ENCODE measurements at regions not wholly inside any gene's neighbourhood (a gene's known extent, or its start where the extent isn't known, plus 50 kb on each side); places are given as distances from the start of the nearest gene placed in this dataset.

GRCh38 chrX:106401965-106402559 is 209.7 kb upstream of the RADX start:
- no peak for TF ChIP-seq ZFP41 (CRISPR knock-in tag; IDR thresholded peaks at IDR 0.05; ENCODE audit: borderline replicate concordance)
- no peak for TF ChIP-seq PRDM10 (CRISPR knock-in tag; IDR thresholded peaks at IDR 0.05; ENCODE audit: low read depth)
- no peak for TF ChIP-seq ZNF296 (CRISPR knock-in tag; conservative IDR thresholded peaks at IDR 0.05)
- TF ChIP-seq ZKSCAN8 (CRISPR knock-in tag; IDR thresholded peaks at IDR 0.05; ENCODE audit: borderline replicate concordance) = no peak
- no peak for TF ChIP-seq FOXA3 (CRISPR knock-in tag; IDR thresholded peaks at IDR 0.05)

Measured in HepG2 (cell line).